Thoracic aorta (tissue), 2 donors: ENCODE measurements at regions not wholly inside any gene's neighbourhood (a gene's known extent, or its start where the extent isn't known, plus 50 kb on each side); places are given as distances from the start of the nearest gene placed in this dataset.

Source experiments
- ATAC-seq: fragments of 150-250 bp; one replicate; pipeline ENCODE4 v1.8.0; 2017; ENCODE audit warnings: low read depth; ENCODE audit not compliant: insufficient number of reproducible peaks, low FRiP score
- DNase-seq: peaks from one replicate; pipeline ENCODE4 v3.0.0-alpha.2; 2020; ENCODE audit warnings: low spot score
- H3K27ac ChIP-seq, 2 donors: fragments of 200-600 bp; sonication (generic); 1 replicate in 1 of 2; 2 replicates in 1 of 2; pipeline ENCODE4 v1.5.1; 2016; ENCODE audit warnings: mild to moderate bottlenecking in 2 of 2, moderate library complexity in 2 of 2
- H3K27me3 ChIP-seq: fragments of 200-600 bp; sonication (generic); replicated peaks from 2 replicates; pipeline ENCODE4 v1.6.0; 2016; ENCODE audit warnings: mild to moderate bottlenecking; ENCODE audit not compliant: insufficient read depth
- H3K36me3 ChIP-seq: fragments of 200-600 bp; sonication (generic); one replicate; pipeline ENCODE4 v1.5.1; 2016
- H3K4me1 ChIP-seq, 2 donors: fragments of 200-600 bp; sonication (generic); 1 replicate in 1 of 2; 2 replicates in 1 of 2; pipeline versions ENCODE4 v1.5.1 to v1.6.0; 2016; ENCODE audit warnings: low read depth in 2 of 2, mild to moderate bottlenecking in 1 of 2; ENCODE audit not compliant: control insufficient read depth in 1 of 2
- H3K4me3 ChIP-seq: fragments of 200-600 bp; sonication (generic); 2 replicates; pipeline ENCODE4 v1.5.1; 2016; ENCODE audit warnings: mild to moderate bottlenecking
- H3K9me3 ChIP-seq: fragments of 200-600 bp; sonication (generic); 2 replicates; pipeline ENCODE4 v1.5.1; 2016
- CTCF ChIP-seq: fragments of 200-600 bp; sonication (generic); IDR thresholded peaks from one replicate; pipeline ENCODE4 v1.5.1; 2019; ENCODE audit warnings: antibody characterized with exemption

DNA sequence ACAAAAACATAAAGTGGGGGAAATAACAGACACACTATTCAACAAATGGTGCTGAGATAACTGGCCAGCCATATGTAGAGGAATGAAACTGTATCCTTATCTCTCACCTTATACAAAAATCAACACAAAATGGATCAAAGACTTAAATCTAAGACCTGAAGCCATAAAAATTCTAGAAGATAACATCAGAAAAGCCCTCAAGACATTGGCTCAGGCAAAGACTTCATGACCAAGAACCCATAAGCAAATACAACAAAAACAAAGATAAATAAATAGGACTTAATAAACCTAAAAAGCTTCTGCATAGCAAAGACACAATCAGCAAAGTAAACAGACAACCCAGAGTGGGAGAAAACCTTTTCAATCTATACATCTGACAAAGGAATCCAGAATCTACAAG, 278.9 kb downstream of the PIK3C3 start:
- Histone ChIP-seq H3K36me3 (no peaks in the 10 kb centered on the region), H3K27me3 (no peaks in the 10 kb centered on the region), H3K4me1 (no peaks in the 10 kb centered on the region), H3K4me3 (no peak overlapping the region), H3K27ac (no peak overlapping the region), H3K9me3 (no peaks in the 10 kb centered on the region)
- no peak for ATAC-seq
- no peak for TF ChIP-seq CTCF
- no peak for DNase-seq

- no peaks in the 10 kb centered on the region for H3K36me3 ChIP-seq
- no peak for ATAC-seq
Observed at GRCh38 chr18:42242758-42243157, 287.7 kb downstream of the PIK3C3 start.

DNA sequence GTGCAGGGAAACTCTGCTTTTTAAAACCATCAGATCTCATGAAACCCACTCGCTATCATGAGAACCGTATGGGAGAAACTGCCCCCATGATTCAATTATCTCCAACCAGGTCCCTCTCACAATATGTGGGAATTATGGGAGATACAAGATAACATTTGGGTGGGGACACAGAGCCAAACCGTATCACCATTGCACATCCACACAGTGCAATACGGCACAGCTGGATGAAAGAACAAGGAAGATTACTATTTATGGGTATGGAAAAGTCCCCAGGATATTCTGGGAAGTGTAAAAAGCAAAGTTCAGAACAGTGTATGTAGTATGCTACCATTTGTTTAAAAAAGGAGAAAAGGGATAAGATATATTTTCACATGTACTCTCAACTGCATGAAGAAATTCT, 290.1 kb downstream of the PIK3C3 start:
- no peaks in the 10 kb centered on the region for H3K9me3 ChIP-seq
- TF ChIP-seq CTCF = no peak
- no peak for ATAC-seq
- H3K4me1 ChIP-seq = no peaks in the 10 kb centered on the region
- H3K4me3 ChIP-seq = no peak overlapping the region
- H3K27ac ChIP-seq = no peak overlapping the region
- DNase-seq = no peak
- no peaks in the 10 kb centered on the region for H3K36me3 ChIP-seq
- no peaks in the 10 kb centered on the region for H3K27me3 ChIP-seq

More at GRCh38 chr18:42242758-42243157, 287.7 kb downstream of the PIK3C3 start:
- H3K9me3 ChIP-seq = no peaks in the 10 kb centered on the region
- no peak for TF ChIP-seq CTCF
- no peak overlapping the region for H3K27ac ChIP-seq
- no peaks in the 10 kb centered on the region for H3K4me1 ChIP-seq
- DNase-seq = no peak
- H3K4me3 ChIP-seq = no peak overlapping the region
- no peaks in the 10 kb centered on the region for H3K27me3 ChIP-seq

GRCh38 chr18:42255908-42256765, 301.1 kb downstream of the PIK3C3 start:
- TF ChIP-seq CTCF = no peak
- H3K4me1 ChIP-seq = no peaks in the 10 kb centered on the region
- ATAC-seq (no peak), DNase-seq (no peak)
- H3K9me3 ChIP-seq = no peaks in the 10 kb centered on the region
- H3K27me3 ChIP-seq = no peaks in the 10 kb centered on the region
- no peak overlapping the region for H3K27ac ChIP-seq
- H3K4me3 ChIP-seq = no peak overlapping the region
- no peaks in the 10 kb centered on the region for H3K36me3 ChIP-seq

DNA sequence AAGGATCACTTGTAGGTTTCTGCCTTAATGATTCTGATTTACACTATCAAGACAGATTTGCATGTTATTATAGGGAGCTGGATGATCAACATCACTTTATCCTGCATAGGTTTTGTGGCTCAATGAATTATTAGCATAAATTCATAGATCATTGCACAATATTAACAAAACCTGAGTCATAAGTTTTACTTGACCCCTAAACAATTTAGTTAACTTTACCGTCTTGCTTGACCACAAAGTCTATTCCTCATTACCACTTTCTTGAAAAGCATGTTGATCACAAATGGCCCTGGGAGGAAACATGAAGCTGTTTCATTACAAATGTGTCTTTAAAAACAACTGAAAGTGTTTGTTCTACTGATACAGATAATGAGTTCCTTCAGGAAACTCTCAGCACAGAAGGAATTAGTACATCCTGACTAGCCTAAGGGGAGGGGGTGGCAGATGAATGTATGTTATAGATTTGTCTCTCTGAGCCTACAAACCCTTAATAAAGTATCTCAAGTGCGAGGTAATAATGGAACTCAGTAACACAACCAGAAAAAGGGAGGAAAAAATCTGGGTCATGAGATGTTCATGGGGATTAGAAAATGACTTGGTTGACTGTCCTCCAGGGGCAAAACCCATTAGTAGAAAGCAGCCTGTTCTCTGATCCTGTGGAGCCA, 303.4 kb downstream of the PIK3C3 start:
- TF ChIP-seq CTCF = no peak

More for the DNA sequence above, 303.4 kb downstream of the PIK3C3 start:
- Histone ChIP-seq H3K4me3 (no peak overlapping the region), H3K4me1 (no peaks in the 10 kb centered on the region), H3K27me3 (no peaks in the 10 kb centered on the region), H3K36me3 (no peaks in the 10 kb centered on the region), H3K27ac (no peak overlapping the region), H3K9me3 (no peaks in the 10 kb centered on the region)
- DNase-seq (no peak), ATAC-seq (no peak)
